Esophagus muscularis mucosa (tissue), 4 donors: ENCODE measurements at regions not wholly inside any gene's neighbourhood (a gene's known extent, or its start where the extent isn't known, plus 50 kb on each side); places are given as distances from the start of the nearest gene placed in this dataset.

Experiments
- EP300 ChIP-seq: sonication (generic); formaldehyde crosslinking; IDR thresholded peaks from one replicate; pipeline ENCODE4 v1.6.1; 2017; ENCODE audit warnings: antibody characterized with exemption
- POLR2A ChIP-seq: fragments of 450-650 bp; IDR thresholded peaks from one replicate; pipeline ENCODE4 v1.6.1; 2017; ENCODE audit warnings: antibody characterized with exemption, moderate library complexity, mild to moderate bottlenecking, low read depth
- POLR2AphosphoS5 ChIP-seq, 2 donors: sonication (generic); formaldehyde crosslinking; IDR thresholded peaks; one replicate each; pipeline ENCODE4 v1.6.1; 2017; ENCODE audit warnings: antibody characterized with exemption in 2 of 2
- TF ChIP-seq, protein P1 (sequence below), 3 experiments: fragments of 200-600 bp in 2 of 3; fragments of 450-650 bp in 1 of 3; sonication (generic) in 2 of 3; IDR thresholded peaks; one replicate each; pipeline ENCODE4 v1.5.1; 2017 to 2019; ENCODE audit warnings: antibody characterized with exemption in 3 of 3, mild to moderate bottlenecking in 2 of 3, moderate library complexity in 1 of 3

- TF ChIP-seq POLR2A: no peak
- TF ChIP-seq POLR2AphosphoS5 (IDR thresholded peaks at IDR 0.05): no peak
- TF ChIP-seq, protein P1, sequence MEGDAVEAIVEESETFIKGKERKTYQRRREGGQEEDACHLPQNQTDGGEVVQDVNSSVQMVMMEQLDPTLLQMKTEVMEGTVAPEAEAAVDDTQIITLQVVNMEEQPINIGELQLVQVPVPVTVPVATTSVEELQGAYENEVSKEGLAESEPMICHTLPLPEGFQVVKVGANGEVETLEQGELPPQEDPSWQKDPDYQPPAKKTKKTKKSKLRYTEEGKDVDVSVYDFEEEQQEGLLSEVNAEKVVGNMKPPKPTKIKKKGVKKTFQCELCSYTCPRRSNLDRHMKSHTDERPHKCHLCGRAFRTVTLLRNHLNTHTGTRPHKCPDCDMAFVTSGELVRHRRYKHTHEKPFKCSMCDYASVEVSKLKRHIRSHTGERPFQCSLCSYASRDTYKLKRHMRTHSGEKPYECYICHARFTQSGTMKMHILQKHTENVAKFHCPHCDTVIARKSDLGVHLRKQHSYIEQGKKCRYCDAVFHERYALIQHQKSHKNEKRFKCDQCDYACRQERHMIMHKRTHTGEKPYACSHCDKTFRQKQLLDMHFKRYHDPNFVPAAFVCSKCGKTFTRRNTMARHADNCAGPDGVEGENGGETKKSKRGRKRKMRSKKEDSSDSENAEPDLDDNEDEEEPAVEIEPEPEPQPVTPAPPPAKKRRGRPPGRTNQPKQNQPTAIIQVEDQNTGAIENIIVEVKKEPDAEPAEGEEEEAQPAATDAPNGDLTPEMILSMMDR (IDR thresholded peaks at IDR 0.05): no peak
- TF ChIP-seq EP300: no peak
Measured at GRCh38 chr12:66048218-66048834, 82.2 kb downstream of the LLPH start.
